Gastrocnemius medialis (tissue), 4 donors: ENCODE measurements at regions not wholly inside any gene's neighbourhood (a gene's known extent, or its start where the extent isn't known, plus 50 kb on each side); places are given as distances from the start of the nearest gene placed in this dataset.
A peak's percentile ranks its signal among the peaks of the same experiment; 100 is the strongest.

Experiments used
- ATAC-seq, 2 donors: fragments of 150-250 bp; one replicate each; pipeline ENCODE4 v1.9.1; 2016
- DNase-seq, 2 donors: peaks; one replicate each; pipeline ENCODE4 v3.0.0-alpha.2; 2019
- H3K27ac ChIP-seq, 4 donors: fragments of 200-600 bp; sonication (generic); 1 replicate in 1 of 4; 2 replicates in 3 of 4; pipeline ENCODE4 v1.5.1; 2016 to 2018; ENCODE audit warnings: mild to moderate bottlenecking in 2 of 4, moderate library complexity in 1 of 4
- H3K27me3 ChIP-seq, 3 donors: fragments of 200-600 bp; sonication (generic) in 2 of 3; 1 replicate in 1 of 3; 2 replicates in 2 of 3; pipeline versions ENCODE4 v1.5.1 to v1.6.0; 2016 to 2019; ENCODE audit warnings: mild to moderate bottlenecking in 1 of 3, moderate library complexity in 1 of 3
- H3K36me3 ChIP-seq, 2 donors: fragments of 200-600 bp; sonication (generic) in 1 of 2; one replicate each; pipeline ENCODE4 v1.5.1; 2017 to 2018
- H3K4me1 ChIP-seq, 2 donors: fragments of 200-600 bp; sonication (generic) in 1 of 2; one replicate each; pipeline ENCODE4 v1.5.1; 2016 to 2017; ENCODE audit warnings: mild to moderate bottlenecking in 2 of 2
- H3K4me3 ChIP-seq, 4 donors: fragments of 200-600 bp; sonication (generic) in 3 of 4; 1 replicate in 1 of 4; 2 replicates in 3 of 4; pipeline ENCODE4 v1.5.1; 2016 to 2019; ENCODE audit warnings: mild to moderate bottlenecking in 2 of 4
- H3K9me3 ChIP-seq, 3 donors: fragments of 200-600 bp; sonication (generic) in 2 of 3; 1 replicate in 1 of 3; 2 replicates in 2 of 3; pipeline ENCODE4 v1.5.1; 2016 to 2019
- POLR2A ChIP-seq, 2 donors: fragments of 450-650 bp; IDR thresholded peaks; one replicate each; pipeline ENCODE4 v1.6.1; 2017; ENCODE audit warnings: antibody characterized with exemption in 2 of 2, mild to moderate bottlenecking in 2 of 2, moderate library complexity in 2 of 2
- in situ Hi-C, 4 donors: fragments of 200-750 bp; cut with MboI; loops; one replicate each; pipeline versions ENCODE4 v1.15.0 to v1.8.0; 2017; ENCODE audit warnings: low sequenced_read_pairs in 4 of 4
- intact Hi-C: fragments of 100-400 bp; cut with DNase I; formaldehyde crosslinking; loops from one replicate; pipeline ENCODE4 v1.15.1; 2023; ENCODE audit warnings: low total_unique reads
- TF ChIP-seq, protein P1 (sequence below), 5 experiments: fragments of 450-650 bp in 3 of 5; fragments of 200-600 bp in 2 of 5; sonication (generic) in 2 of 5; IDR thresholded peaks in 4 of 5; conservative IDR thresholded peaks in 1 of 5; 1 replicate in 4 of 5; 2 replicates in 1 of 5; pipeline ENCODE4 v1.5.1; 2016 to 2019; ENCODE audit warnings: antibody characterized with exemption in 5 of 5, mild to moderate bottlenecking in 3 of 5, moderate library complexity in 3 of 5

DNA sequence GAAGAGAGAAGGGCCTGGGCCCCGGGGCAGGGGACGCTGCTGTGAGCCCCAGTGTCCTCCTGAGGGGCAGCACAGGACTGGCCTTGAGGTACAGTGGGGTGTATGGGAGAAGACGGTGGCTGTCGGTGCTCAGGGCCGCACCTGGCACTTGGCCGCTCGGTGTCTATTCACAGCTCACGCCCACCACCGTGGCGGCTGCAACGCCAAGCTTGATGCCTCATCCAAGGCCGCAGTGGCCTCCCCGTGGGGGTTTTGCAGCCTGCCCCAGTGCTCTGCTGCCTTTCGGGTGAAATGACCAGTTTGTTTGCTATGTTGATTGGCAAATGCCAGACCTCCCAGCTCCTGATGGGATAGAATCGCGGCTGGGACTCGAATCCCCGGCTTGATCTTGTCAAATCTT, 79.5 kb upstream of the SLCO4A1 start:
- Histone ChIP-seq H3K27ac (peak overlapping the region; percentile 91 to 100 (median 98)), H3K36me3 (no peaks in the 10 kb centered on the region), H3K4me1 (peaks cover 32 to 70% of the 10 kb centered on the region in 2 donors), H3K4me3 (no peak overlapping the region), H3K27me3 (no peaks in the 10 kb centered on the region), H3K9me3 (no peaks in the 10 kb centered on the region)
- intact Hi-C loops: no loop called here
- TF ChIP-seq, protein P1, sequence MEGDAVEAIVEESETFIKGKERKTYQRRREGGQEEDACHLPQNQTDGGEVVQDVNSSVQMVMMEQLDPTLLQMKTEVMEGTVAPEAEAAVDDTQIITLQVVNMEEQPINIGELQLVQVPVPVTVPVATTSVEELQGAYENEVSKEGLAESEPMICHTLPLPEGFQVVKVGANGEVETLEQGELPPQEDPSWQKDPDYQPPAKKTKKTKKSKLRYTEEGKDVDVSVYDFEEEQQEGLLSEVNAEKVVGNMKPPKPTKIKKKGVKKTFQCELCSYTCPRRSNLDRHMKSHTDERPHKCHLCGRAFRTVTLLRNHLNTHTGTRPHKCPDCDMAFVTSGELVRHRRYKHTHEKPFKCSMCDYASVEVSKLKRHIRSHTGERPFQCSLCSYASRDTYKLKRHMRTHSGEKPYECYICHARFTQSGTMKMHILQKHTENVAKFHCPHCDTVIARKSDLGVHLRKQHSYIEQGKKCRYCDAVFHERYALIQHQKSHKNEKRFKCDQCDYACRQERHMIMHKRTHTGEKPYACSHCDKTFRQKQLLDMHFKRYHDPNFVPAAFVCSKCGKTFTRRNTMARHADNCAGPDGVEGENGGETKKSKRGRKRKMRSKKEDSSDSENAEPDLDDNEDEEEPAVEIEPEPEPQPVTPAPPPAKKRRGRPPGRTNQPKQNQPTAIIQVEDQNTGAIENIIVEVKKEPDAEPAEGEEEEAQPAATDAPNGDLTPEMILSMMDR (IDR thresholded peaks at IDR 0.05 in 4 of 5, conservative IDR thresholded peaks at IDR 0.05 in 1 of 5): no peak
- peak in 1 of 2 donors; percentile 9 for TF ChIP-seq POLR2A (IDR thresholded peaks at IDR 0.05)
- ATAC-seq (no peak), DNase-seq (no peak)
- in situ Hi-C loops: no loop called here

DNA sequence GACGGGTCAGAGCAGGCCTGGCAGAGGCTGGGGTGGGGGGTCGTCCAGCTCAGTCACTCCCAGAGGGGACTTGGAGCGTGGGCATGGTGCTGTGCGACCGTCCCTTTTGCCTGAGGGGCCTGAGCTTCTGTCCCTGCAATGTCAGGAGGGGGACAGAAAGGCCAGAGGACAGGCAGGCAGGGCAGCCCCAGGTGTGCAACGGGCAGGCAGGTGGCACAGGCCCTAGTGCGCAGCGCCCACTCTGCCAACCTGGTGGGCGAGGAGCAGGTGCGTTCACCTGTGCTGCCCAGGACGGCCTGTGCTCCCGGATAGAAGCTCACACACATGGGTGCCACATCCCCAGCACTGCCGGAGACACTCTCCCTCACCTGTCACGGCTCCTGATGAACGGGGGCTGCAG, 78.7 kb upstream of the SLCO4A1 start:
- TF ChIP-seq, protein P1 (IDR thresholded peaks at IDR 0.05 in 4 of 5, conservative IDR thresholded peaks at IDR 0.05 in 1 of 5): no peak
- no peak for TF ChIP-seq POLR2A (IDR thresholded peaks at IDR 0.05)
- Histone ChIP-seq H3K9me3 (no peaks in the 10 kb centered on the region), H3K4me1 (peaks cover 26 to 63% of the 10 kb centered on the region in 2 donors), H3K27ac (peak overlapping the region; percentile 91 to 100 (median 98)), H3K27me3 (no peaks in the 10 kb centered on the region), H3K4me3 (no peak overlapping the region), H3K36me3 (no peaks in the 10 kb centered on the region)
- DNase-seq: no peak
- in situ Hi-C loops: no loop called here
- intact Hi-C loops: no loop called here
- ATAC-seq: no peak

DNA sequence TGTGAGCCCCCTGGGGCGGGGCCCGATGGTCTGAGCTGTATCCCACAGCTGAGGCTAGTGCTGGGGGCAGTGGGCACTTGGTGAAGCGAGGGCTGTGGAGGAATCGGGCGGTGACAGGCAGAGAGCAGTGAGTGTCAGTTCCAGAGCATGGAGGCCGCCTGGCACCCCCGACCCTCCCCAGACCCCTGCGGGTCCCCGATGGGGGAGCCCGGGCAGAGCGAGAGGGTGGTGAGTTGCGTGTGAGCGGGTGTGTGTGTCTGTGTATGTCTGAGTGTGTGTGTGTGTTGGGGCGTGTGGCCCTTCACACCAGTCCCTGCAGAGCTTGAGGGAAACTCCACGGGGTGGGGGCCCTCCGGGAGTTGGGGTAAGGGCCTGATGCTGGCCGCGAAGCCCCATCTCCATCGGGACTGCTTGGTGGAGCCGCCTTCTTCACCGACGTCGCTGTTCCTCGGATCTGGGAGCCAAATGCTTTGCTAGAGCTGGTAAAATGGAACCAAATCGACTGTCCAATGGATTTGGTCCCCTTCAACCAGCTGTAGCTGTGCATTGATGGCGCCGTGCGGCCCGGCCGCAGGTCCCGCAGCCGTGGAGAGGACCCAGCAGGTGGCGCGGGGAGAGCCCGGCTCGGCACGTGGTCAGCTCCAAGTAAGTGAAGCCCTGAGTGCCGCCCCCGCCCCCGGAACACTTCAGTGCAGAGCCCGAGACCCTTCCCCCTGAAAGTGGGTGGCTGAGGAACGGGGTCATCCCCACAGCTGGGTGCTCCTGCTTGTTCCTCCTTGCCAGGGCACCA, 77.7 kb upstream of the SLCO4A1 start:
- H3K4me3 ChIP-seq: no peak overlapping the region
- H3K27me3 ChIP-seq: no peaks in the 10 kb centered on the region
- no peaks in the 10 kb centered on the region for H3K9me3 ChIP-seq
- TF ChIP-seq POLR2A (IDR thresholded peaks at IDR 0.05): no peak
- TF ChIP-seq, protein P1 (IDR thresholded peaks at IDR 0.05 in 4 of 5, conservative IDR thresholded peaks at IDR 0.05 in 1 of 5): no peak
- ATAC-seq (no peak), DNase-seq (no peak)
- H3K36me3 ChIP-seq: no peaks in the 10 kb centered on the region
- in situ Hi-C loops (no loop called here), intact Hi-C loops (no loop called here)
- H3K27ac ChIP-seq: peak overlapping the region; percentile 91 to 100 (median 98)
- peaks cover 18 to 54% of the 10 kb centered on the region in 2 donors for H3K4me1 ChIP-seq

DNA sequence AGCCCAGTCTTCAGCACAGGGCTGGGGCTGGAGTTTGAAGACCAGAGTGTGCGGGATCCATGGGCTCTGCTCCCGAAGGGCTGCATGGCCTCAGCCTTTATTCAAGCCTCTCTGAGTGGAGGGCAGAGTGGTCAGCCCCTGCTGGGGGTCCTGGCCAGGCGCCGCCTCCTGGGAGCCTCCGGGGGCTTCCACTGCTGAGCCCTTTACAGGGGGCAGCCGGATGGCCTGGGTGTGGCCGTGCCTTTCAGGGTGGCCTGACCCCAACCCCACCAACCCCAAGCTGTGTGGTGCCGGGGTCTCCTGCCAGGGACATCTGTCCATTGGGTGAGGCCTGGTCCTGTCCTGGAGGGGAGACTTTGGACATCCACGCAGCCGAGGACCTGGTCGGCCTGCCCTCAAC, 76.0 kb upstream of the SLCO4A1 start:
- no peak for TF ChIP-seq POLR2A (IDR thresholded peaks at IDR 0.05)
- TF ChIP-seq, protein P1 (IDR thresholded peaks at IDR 0.05 in 4 of 5, conservative IDR thresholded peaks at IDR 0.05 in 1 of 5): no peak
- no peak for DNase-seq
- in situ Hi-C loops (no loop called here), intact Hi-C loops (no loop called here)
- H3K27me3 ChIP-seq: no peaks in the 10 kb centered on the region
- H3K9me3 ChIP-seq: no peaks in the 10 kb centered on the region
- H3K27ac ChIP-seq: peak overlapping the region; percentile 91 to 100 (median 98)
- ATAC-seq: no peak
- no peaks in the 10 kb centered on the region for H3K36me3 ChIP-seq
- peaks cover 7 to 38% of the 10 kb centered on the region in 2 donors for H3K4me1 ChIP-seq
- no peak overlapping the region for H3K4me3 ChIP-seq
